IgD-negative memory B cell (primary cell): ENCODE measurements at regions not wholly inside any gene's neighbourhood (a gene's known extent, or its start where the extent isn't known, plus 50 kb on each side); places are given as distances from the start of the nearest gene placed in this dataset.

ENCODE experiments used
- H3K27ac Mint-ChIP-seq, 3 donors: one replicate each; pipeline ENCODE4 v1.8.0; 2020 to 2022; ENCODE audit warnings: mild to moderate bottlenecking in 3 of 3, mixed read lengths in 3 of 3, moderate library complexity in 1 of 3
- H3K27me3 Mint-ChIP-seq: one replicate; pipeline ENCODE4 v1.8.0; 2021; ENCODE audit warnings: mixed read lengths
- H3K36me3 Mint-ChIP-seq: one replicate; pipeline ENCODE4 v1.8.0; 2020; ENCODE audit warnings: mild to moderate bottlenecking, mixed read lengths
- H3K4me1 Mint-ChIP-seq, 3 donors: one replicate each; pipeline ENCODE4 v1.8.0; 2020 to 2022; ENCODE audit warnings: mixed read lengths in 3 of 3, mild to moderate bottlenecking in 1 of 3
- H3K4me3 Mint-ChIP-seq, 4 donors: one replicate each; pipeline ENCODE4 v1.8.0; 2020 to 2022; ENCODE audit warnings: mild to moderate bottlenecking in 4 of 4, mixed read lengths in 4 of 4, moderate library complexity in 3 of 4
- H3K9me3 Mint-ChIP-seq, 3 donors: one replicate each; pipeline ENCODE4 v1.8.0; 2020 to 2021; ENCODE audit warnings: mixed read lengths in 3 of 3, mild to moderate bottlenecking in 1 of 3

GRCh38 chr7:136325027-136325426, 347.9 kb upstream of the MTPN start:
- Mint-ChIP-seq H3K4me1 (no peaks in the 10 kb centered on the region), H3K4me3 (no peak overlapping the region), H3K27ac (no peak overlapping the region), H3K9me3 (peaks cover 0 to 9% (median 3%) of the 10 kb centered on the region in 3 donors), H3K27me3 (peaks cover 2% of the 10 kb centered on the region), H3K36me3 (no peaks in the 10 kb centered on the region)

GRCh38 chr7:136324073-136324704, 347.0 kb upstream of the MTPN start:
- no peaks in the 10 kb centered on the region for H3K4me1 Mint-ChIP-seq
- no peak overlapping the region for H3K4me3 Mint-ChIP-seq
- H3K36me3 Mint-ChIP-seq, result no peaks in the 10 kb centered on the region
- peaks cover 0 to 9% (median 3%) of the 10 kb centered on the region in 3 donors for H3K9me3 Mint-ChIP-seq
- peaks cover 2% of the 10 kb centered on the region for H3K27me3 Mint-ChIP-seq
- H3K27ac Mint-ChIP-seq, result no peak overlapping the region

GRCh38 chr7:136312592-136312991, 335.4 kb upstream of the MTPN start:
- H3K9me3 Mint-ChIP-seq, result peaks cover 0 to 19% (median 4%) of the 10 kb centered on the region in 3 donors
- H3K27ac Mint-ChIP-seq, result no peak overlapping the region
- no peaks in the 10 kb centered on the region for H3K27me3 Mint-ChIP-seq
- H3K4me1 Mint-ChIP-seq, result peaks cover 3 to 16% (median 15%) of the 10 kb centered on the region in 3 donors
- H3K36me3 Mint-ChIP-seq, result peaks cover 6% of the 10 kb centered on the region
- H3K4me3 Mint-ChIP-seq, result no peak overlapping the region

GRCh38 chr7:136309407-136309806, 332.2 kb upstream of the MTPN start:
- Mint-ChIP-seq H3K36me3 (peaks cover 4% of the 10 kb centered on the region), H3K4me3 (no peak overlapping the region), H3K27ac (peak overlapping the region in 1 of 3 donors; percentile 34), H3K9me3 (peaks cover 0 to 14% (median 0%) of the 10 kb centered on the region in 3 donors), H3K4me1 (peaks cover 3 to 16% (median 14%) of the 10 kb centered on the region in 3 donors), H3K27me3 (no peaks in the 10 kb centered on the region)

- Mint-ChIP-seq H3K4me3 (no peak overlapping the region), H3K4me1 (peaks cover 0 to 14% (median 13%) of the 10 kb centered on the region in 3 donors), H3K36me3 (peaks cover 4% of the 10 kb centered on the region), H3K27ac (no peak overlapping the region), H3K9me3 (peaks cover 0 to 14% (median 0%) of the 10 kb centered on the region in 3 donors), H3K27me3 (no peaks in the 10 kb centered on the region)
Observed at GRCh38 chr7:136308230-136308629, 331.1 kb upstream of the MTPN start.

GRCh38 chr7:136303162-136303561, 326.0 kb upstream of the MTPN start:
- Mint-ChIP-seq H3K4me1 (no peaks in the 10 kb centered on the region), H3K27ac (no peak overlapping the region), H3K27me3 (peaks cover under 1% of the 10 kb centered on the region), H3K9me3 (peaks cover 0 to 15% (median 2%) of the 10 kb centered on the region in 3 donors), H3K36me3 (peaks cover under 1% of the 10 kb centered on the region), H3K4me3 (no peak overlapping the region)

GRCh38 chr7:136302049-136302448, 324.9 kb upstream of the MTPN start:
- Mint-ChIP-seq H3K4me1 (no peaks in the 10 kb centered on the region), H3K9me3 (peaks cover 0 to 15% (median 2%) of the 10 kb centered on the region in 3 donors), H3K27me3 (peaks cover 2% of the 10 kb centered on the region)

GRCh38 chr7:136294977-136295376, 317.8 kb upstream of the MTPN start:
- Mint-ChIP-seq H3K4me1 (peaks cover 0 to 9% (median 4%) of the 10 kb centered on the region in 3 donors), H3K27ac (no peak overlapping the region), H3K9me3 (no peaks in the 10 kb centered on the region), H3K4me3 (no peak overlapping the region), H3K36me3 (peaks cover 1% of the 10 kb centered on the region), H3K27me3 (peaks cover 2% of the 10 kb centered on the region)

More at GRCh38 chr7:136302049-136302448, 324.9 kb upstream of the MTPN start:
- Mint-ChIP-seq H3K27ac (no peak overlapping the region), H3K4me3 (no peak overlapping the region), H3K36me3 (peaks cover 1% of the 10 kb centered on the region)

GRCh38 chr7:136293841-136294391, 316.8 kb upstream of the MTPN start:
- peaks cover 0 to 9% (median 4%) of the 10 kb centered on the region in 3 donors for H3K4me1 Mint-ChIP-seq
- no peak overlapping the region for H3K4me3 Mint-ChIP-seq
- H3K36me3 Mint-ChIP-seq, result peaks cover 1% of the 10 kb centered on the region
- H3K27ac Mint-ChIP-seq, result no peak overlapping the region
- H3K9me3 Mint-ChIP-seq, result no peaks in the 10 kb centered on the region
- H3K27me3 Mint-ChIP-seq, result peaks cover 2% of the 10 kb centered on the region

GRCh38 chr7:136293272-136293671, 316.1 kb upstream of the MTPN start:
- Mint-ChIP-seq H3K27ac (no peak overlapping the region), H3K9me3 (no peaks in the 10 kb centered on the region), H3K36me3 (peaks cover 1% of the 10 kb centered on the region), H3K4me3 (peak overlapping the region in 1 of 4 donors; percentile 18), H3K4me1 (peaks cover 0 to 9% (median 4%) of the 10 kb centered on the region in 3 donors), H3K27me3 (peaks cover 2% of the 10 kb centered on the region)

GRCh38 chr7:136292365-136292764, 315.2 kb upstream of the MTPN start:
- Mint-ChIP-seq H3K27ac (no peak overlapping the region), H3K36me3 (no peaks in the 10 kb centered on the region), H3K4me1 (peaks cover 0 to 9% (median 4%) of the 10 kb centered on the region in 3 donors), H3K4me3 (peak overlapping the region in 1 of 4 donors; percentile 1), H3K9me3 (no peaks in the 10 kb centered on the region), H3K27me3 (no peaks in the 10 kb centered on the region)

GRCh38 chr7:136290351-136290750, 313.2 kb upstream of the MTPN start:
- H3K27ac Mint-ChIP-seq, result no peak overlapping the region
- no peaks in the 10 kb centered on the region for H3K9me3 Mint-ChIP-seq
- no peaks in the 10 kb centered on the region for H3K27me3 Mint-ChIP-seq
- no peaks in the 10 kb centered on the region for H3K36me3 Mint-ChIP-seq
- H3K4me3 Mint-ChIP-seq, result no peak overlapping the region
- peaks cover 0 to 9% (median 4%) of the 10 kb centered on the region in 3 donors for H3K4me1 Mint-ChIP-seq

GRCh38 chr7:136278057-136278456, 300.9 kb upstream of the MTPN start:
- H3K4me1 Mint-ChIP-seq, result peaks cover 0 to 2% (median 0%) of the 10 kb centered on the region in 3 donors
- H3K4me3 Mint-ChIP-seq, result no peak overlapping the region
- no peak overlapping the region for H3K27ac Mint-ChIP-seq
- peaks cover 2% of the 10 kb centered on the region for H3K36me3 Mint-ChIP-seq
- H3K9me3 Mint-ChIP-seq, result no peaks in the 10 kb centered on the region
- H3K27me3 Mint-ChIP-seq, result peaks cover 7% of the 10 kb centered on the region

- no peaks in the 10 kb centered on the region for H3K9me3 Mint-ChIP-seq
Observed at GRCh38 chr7:136275794-136276193, 298.6 kb upstream of the MTPN start.

GRCh38 chr7:136274636-136275345, 297.6 kb upstream of the MTPN start:
- no peaks in the 10 kb centered on the region for H3K36me3 Mint-ChIP-seq
- H3K27ac Mint-ChIP-seq, result no peak overlapping the region
- H3K27me3 Mint-ChIP-seq, result peaks cover 3% of the 10 kb centered on the region
- H3K4me3 Mint-ChIP-seq, result no peak overlapping the region
- no peaks in the 10 kb centered on the region for H3K9me3 Mint-ChIP-seq
- peaks cover 0 to 2% (median 0%) of the 10 kb centered on the region in 3 donors for H3K4me1 Mint-ChIP-seq

More at GRCh38 chr7:136275794-136276193, 298.6 kb upstream of the MTPN start:
- peaks cover 2% of the 10 kb centered on the region for H3K36me3 Mint-ChIP-seq
- H3K4me3 Mint-ChIP-seq, result no peak overlapping the region
- peaks cover 5% of the 10 kb centered on the region for H3K27me3 Mint-ChIP-seq
- peaks cover 0 to 2% (median 0%) of the 10 kb centered on the region in 3 donors for H3K4me1 Mint-ChIP-seq
- no peak overlapping the region for H3K27ac Mint-ChIP-seq
